Heart right ventricle (tissue), 16 donors: ENCODE measurements at regions not wholly inside any gene's neighbourhood (a gene's known extent, or its start where the extent isn't known, plus 50 kb on each side); places are given as distances from the start of the nearest gene placed in this dataset.

Experiments
- ATAC-seq, 8 donors: fragments of 200-7000 bp; cut with Tn5 transposase; one replicate each; pipeline ENCODE4 v1.9.1; 2020; ENCODE audit warnings: mild to moderate bottlenecking in 8 of 8, moderate library complexity in 8 of 8, moderate number of reproducible peaks in 1 of 8
- DNase-seq, 2 donors: peaks; one replicate each; pipeline ENCODE4 v3.0.0-alpha.2; 2020
- H3K27ac ChIP-seq, 10 donors: fragments of 200-600 bp; sonication (generic) in 2 of 10; one replicate each; pipeline versions ENCODE4 v1.5.0 to v1.8.0; 2020 to 2022; ENCODE audit warnings: mild to moderate bottlenecking in 3 of 10
- H3K27me3 ChIP-seq, 7 donors: fragments of 200-600 bp; one replicate each; pipeline ENCODE4 v1.8.0; 2021 to 2022; ENCODE audit warnings: mild to moderate bottlenecking in 2 of 7
- H3K36me3 ChIP-seq, 9 donors: fragments of 200-600 bp; sonication (generic) in 1 of 9; one replicate each; pipeline versions ENCODE4 v1.5.0 to v1.8.0; 2020 to 2022; ENCODE audit warnings: mild to moderate bottlenecking in 2 of 9
- H3K4me1 ChIP-seq, 9 donors: fragments of 200-600 bp; sonication (generic) in 1 of 9; one replicate each; pipeline versions ENCODE4 v1.5.0 to v1.8.0; 2020 to 2022; ENCODE audit warnings: mild to moderate bottlenecking in 4 of 9
- H3K4me3 ChIP-seq, 10 donors: fragments of 200-600 bp; sonication (generic) in 2 of 10; one replicate each; pipeline versions ENCODE4 v1.5.0 to v1.8.0; 2020 to 2022; ENCODE audit warnings: mild to moderate bottlenecking in 7 of 10, moderate library complexity in 2 of 10
- H3K9me3 ChIP-seq, 11 donors: fragments of 200-600 bp in 10 of 11; sonication (generic) in 2 of 11; one replicate each; pipeline versions ENCODE4 v1.5.0 to v1.8.0; 2013 to 2022; ENCODE audit warnings: mild to moderate bottlenecking in 2 of 11, control low read depth in 1 of 11, moderate library complexity in 1 of 11
- CTCF ChIP-seq, 9 donors: fragments of 200-600 bp; sonication (generic) in 2 of 9; IDR thresholded peaks; one replicate each; pipeline versions ENCODE4 v1.5.0 to v1.8.0; 2021 to 2022; ENCODE audit warnings: antibody characterized with exemption in 9 of 9, mild to moderate bottlenecking in 5 of 9, moderate library complexity in 1 of 9
- WGBS, 2 donors: extraction: QIAGEN DNeasy Blood & Tissue Kit; methylation state at CpG; one replicate each; pipeline ENCODE4 v1.1.7; 2013; ENCODE audit warnings: inconsistent platforms in 1 of 2; 5-methylcytosine and 5-hydroxymethylcytosine counted together
- intact Hi-C, 10 donors: fragments of 100-400 bp; cut with DNase I; formaldehyde crosslinking; loops; one replicate each; pipeline versions ENCODE4 v1.11.1 to v1.14.2; 2022
- donor health status: Arrhythmogenic right ventricular cardiomyopathy.
- donor health status: ischemic (EF 13 %, LVEDD 7.1; RV severe dilation, severe dysfunction).
- donor health status: healthy with polysubstance abuse.
- donor health status: DM: no; HTN: yes; CAD: no.
- donor health status: DM: no; HTN: no; CAD: no.
- donor health status: ischemic (EF 25% LVEDD 6.9; RV normal size, moderate dysfunction).
- donor health status: ischemic (EF 25% LVEDD 5.7; RV mildly dilated, moderate dysfunction).
- donor health status: healthy.
- donor health status: DM: yes; HTN: yes; CAD: no.
- donor health status: Ischemic cardiomyopathy.
- donor health status: ischemic (EF 35%, LVEDD 5.7; RV mildly dilated, moderate dysfunction).
- donor health status: nonischemic (EF 11% LVEDD 7.7; RV severe dilation, severe dysfunction).
- donor health status: DM: yes; HTN: yes; CAD: no.
- donor health status: PGD.
- donor health status: ischemic (EF 29% LVEDD 5.4; RV normal size, mild dysfunction).
- donor health status: nonischemic (EF 23%, LVEDD 6.1; RV moderate dilation, normal function).

DNA sequence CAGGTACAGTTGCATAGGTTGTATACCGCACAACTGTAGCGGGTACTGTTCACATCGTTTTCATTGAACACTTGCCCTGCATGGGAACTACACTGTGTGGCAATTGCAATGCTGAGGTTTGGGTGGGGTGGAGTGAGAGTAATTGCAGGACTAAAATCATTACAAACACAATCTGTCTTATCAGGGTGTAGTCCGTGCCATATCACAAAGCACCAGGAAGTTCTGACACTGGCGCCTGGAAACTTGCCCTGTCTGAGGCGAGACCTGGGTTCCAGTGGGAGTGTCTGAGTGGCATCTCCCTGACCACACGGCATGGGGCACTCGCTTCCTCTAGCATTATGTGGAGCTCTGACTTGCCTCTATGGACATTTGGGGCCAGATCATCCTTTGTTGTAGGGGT is 153.4 kb downstream of the RGS9 start:
- intact Hi-C loops, result loop anchor here (5.0 to 10.0 kb wide), 6 partner anchors 134 to 877 kb away; no protein-coding TSS in a partner anchor
- peaks cover 0 to 8% (median 0%) of the 10 kb centered on the region in 11 donors for H3K9me3 ChIP-seq
- peaks cover 0 to 6% (median 0%) of the 10 kb centered on the region in 9 donors for H3K4me1 ChIP-seq
- no peaks in the 10 kb centered on the region for H3K36me3 ChIP-seq
- DNase-seq (no peak), ATAC-seq (peak in 2 of 8 donors; percentile 34 to 41)
- no peak overlapping the region for H3K4me3 ChIP-seq
- no peak overlapping the region for H3K27ac ChIP-seq
- peaks cover 0 to 13% (median 0%) of the 10 kb centered on the region in 7 donors for H3K27me3 ChIP-seq
- WGBS, 2 donors, result 68 to 71% methylated on average over 8 of the region's 8 CpGs
- TF ChIP-seq CTCF (IDR thresholded peaks at IDR 0.05), result no peak

DNA sequence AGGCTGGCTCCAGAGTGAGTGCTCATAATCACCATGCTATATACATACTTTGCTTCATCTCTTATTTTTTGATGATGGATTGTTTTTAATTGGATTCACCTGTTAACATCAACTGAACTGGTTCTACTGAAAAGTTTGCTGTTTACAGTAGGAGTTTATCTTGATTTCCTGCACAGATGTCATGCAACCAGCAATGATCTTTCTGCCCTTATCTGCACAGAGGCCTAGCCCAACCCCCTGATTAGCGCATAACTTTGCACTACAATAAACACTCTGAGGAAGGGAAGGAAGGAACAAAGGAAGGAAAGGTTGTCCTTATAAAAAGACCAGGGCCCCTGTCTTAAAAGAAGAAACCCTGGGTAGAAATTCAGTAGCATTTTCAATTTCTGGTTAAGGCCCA is 152.9 kb downstream of the RGS9 start:
- H3K4me3 ChIP-seq, result no peak overlapping the region
- no peak for ATAC-seq
- intact Hi-C loops, result loop anchor here (5.0 to 10.0 kb wide), 6 partner anchors 135 to 877 kb away; no protein-coding TSS in a partner anchor
- no peaks in the 10 kb centered on the region for H3K36me3 ChIP-seq
- DNase-seq, result no peak
- peaks cover 0 to 8% (median 0%) of the 10 kb centered on the region in 11 donors for H3K9me3 ChIP-seq
- peaks cover 0 to 6% (median 0%) of the 10 kb centered on the region in 9 donors for H3K4me1 ChIP-seq
- H3K27me3 ChIP-seq, result peaks cover 0 to 13% (median 0%) of the 10 kb centered on the region in 7 donors
- 89% methylated on average over 1 of the region's 1 CpG for WGBS, 2 donors
- no peak for TF ChIP-seq CTCF (IDR thresholded peaks at IDR 0.05)
- H3K27ac ChIP-seq, result no peak overlapping the region

DNA sequence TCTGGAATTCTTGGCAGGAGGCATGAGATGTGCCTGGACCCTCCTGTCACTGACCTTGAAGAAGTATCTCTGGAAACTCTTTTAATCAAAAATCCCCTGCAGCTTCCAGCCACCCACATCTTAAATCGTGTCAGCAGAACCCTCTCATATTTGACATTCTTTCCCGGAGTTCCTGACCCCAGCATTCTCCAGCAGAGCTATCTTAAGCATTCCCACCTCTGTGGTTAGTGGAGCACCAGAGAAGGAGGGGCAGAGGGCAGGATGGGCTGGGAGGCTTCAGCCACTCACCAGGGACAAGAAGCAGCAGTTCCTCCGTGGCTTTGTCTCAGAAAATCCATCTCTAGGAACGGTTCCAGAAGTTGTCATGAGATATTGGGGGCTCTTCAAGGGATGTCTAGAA is 149.9 kb downstream of the RGS9 start:
- DNase-seq (no peak), ATAC-seq (no peak)
- WGBS, 2 donors, result 11 to 14% methylated on average over 4 of the region's 4 CpGs
- H3K27me3 ChIP-seq, result peaks cover 0 to 13% (median 0%) of the 10 kb centered on the region in 7 donors
- TF ChIP-seq CTCF (IDR thresholded peaks at IDR 0.05), result no peak
- H3K36me3 ChIP-seq, result no peaks in the 10 kb centered on the region
- intact Hi-C loops, result no loop called here
- H3K9me3 ChIP-seq, result peaks cover 0 to 27% (median 0%) of the 10 kb centered on the region in 11 donors
- H3K4me1 ChIP-seq, result no peaks in the 10 kb centered on the region
- no peak overlapping the region for H3K27ac ChIP-seq
- no peak overlapping the region for H3K4me3 ChIP-seq

GRCh38 chr17:65283704-65284103 is 146.5 kb downstream of the RGS9 start:
- Histone ChIP-seq H3K9me3 (peaks cover 0 to 28% (median 0%) of the 10 kb centered on the region in 11 donors), H3K27ac (no peak overlapping the region), H3K27me3 (peaks cover 0 to 13% (median 0%) of the 10 kb centered on the region in 7 donors), H3K4me3 (no peak overlapping the region), H3K4me1 (no peaks in the 10 kb centered on the region), H3K36me3 (no peaks in the 10 kb centered on the region)
- DNase-seq (no peak), ATAC-seq (no peak)
- intact Hi-C loops, result no loop called here
- WGBS, 2 donors, result 73 to 74% methylated on average over 7 of the region's 7 CpGs
- TF ChIP-seq CTCF (IDR thresholded peaks at IDR 0.05), result no peak
